BJ (cell line): ENCODE measurements at regions not wholly inside any gene's neighbourhood (a gene's known extent, or its start where the extent isn't known, plus 50 kb on each side); places are given as distances from the start of the nearest gene placed in this dataset.

Source experiments
- CTCF ChIA-PET: fragments of 350-600 bp; formaldehyde crosslinking; extraction: SDS; loops from one replicate; lab custom pipeline; 2021; ENCODE audit warnings: antibody characterized with exemption, inconsistent platforms; lab: Yijun Ruan, JAX
- POLR2A ChIA-PET: fragments of 300-600 bp; sonication (Branson Sonifier 250); formaldehyde crosslinking; extraction: SDS; loops from one replicate; lab custom pipeline; 2021; ENCODE audit warnings: antibody characterized with exemption; lab: Charles Lee
- DNase-seq: peaks from one replicate; pipeline ENCODE4 v3.0.0-alpha.2; 2011; ENCODE audit warnings: low read depth
- H3K27me3 ChIP-seq: 2 replicates; pipeline ENCODE4 v1.6.0; 2011; ENCODE audit warnings: low read length; ENCODE audit not compliant: control insufficient read depth, insufficient read depth
- H3K36me3 ChIP-seq: 2 replicates; pipeline ENCODE4 v1.5.1; 2011; ENCODE audit warnings: low read length; ENCODE audit not compliant: control insufficient read depth, insufficient read depth
- H3K4me3 ChIP-seq: 2 replicates; pipeline ENCODE4 v1.5.1; 2011; ENCODE audit warnings: low read depth, mild to moderate bottlenecking, control low read depth, low read length
- CTCF ChIP-seq: IDR thresholded peaks from 2 replicates; pipeline ENCODE4 v1.5.1; 2011; ENCODE audit warnings: low read depth, mild to moderate bottlenecking, control low read depth, inconsistent platforms, low read length, moderate library complexity; ENCODE audit not compliant: insufficient read depth

GRCh38 chr3:90055666-90056065, 948.2 kb downstream of the EPHA3 start:
- DNase-seq = no peak
- CTCF ChIA-PET = no interaction called here
- TF ChIP-seq CTCF = no peak
- no peaks in the 10 kb centered on the region for H3K36me3 ChIP-seq
- POLR2A ChIA-PET = no interaction called here
- H3K27me3 ChIP-seq = no peaks in the 10 kb centered on the region
- no peak overlapping the region for H3K4me3 ChIP-seq

GRCh38 chr3:90056281-90057032, 949.0 kb downstream of the EPHA3 start:
- no peaks in the 10 kb centered on the region for H3K27me3 ChIP-seq
- H3K36me3 ChIP-seq = no peaks in the 10 kb centered on the region
- DNase-seq = no peak
- no peak for TF ChIP-seq CTCF
- ChIA-PET POLR2A (no interaction called here), CTCF (no interaction called here)
- H3K4me3 ChIP-seq = no peak overlapping the region

- no peak for DNase-seq
- H3K27me3 ChIP-seq = no peaks in the 10 kb centered on the region
- no peak overlapping the region for H3K4me3 ChIP-seq
- POLR2A ChIA-PET = no interaction called here
- CTCF ChIA-PET = interaction anchor here (0.5 to 1.0 kb wide), 2 partner anchors 12 to 37 kb away, joined by 3 to 4 read pairs; no protein-coding TSS in a partner anchor
- H3K36me3 ChIP-seq = no peaks in the 10 kb centered on the region
- no peak for TF ChIP-seq CTCF
Observed at GRCh38 chr3:90062016-90062415, 954.6 kb downstream of the EPHA3 start.

- Histone ChIP-seq H3K4me3 (no peak overlapping the region), H3K27me3 (no peaks in the 10 kb centered on the region), H3K36me3 (no peaks in the 10 kb centered on the region)
- TF ChIP-seq CTCF = no peak
- DNase-seq = no peak
- ChIA-PET CTCF (interaction anchor here (1.0 kb wide), 1 partner anchor 11 kb away, joined by 3 read pairs; no protein-coding TSS in a partner anchor), POLR2A (no interaction called here)
Observed at GRCh38 chr3:90062631-90063200, 955.3 kb downstream of the EPHA3 start.

GRCh38 chr3:90068783-90069182, 961.4 kb downstream of the EPHA3 start:
- no peak for DNase-seq
- ChIA-PET POLR2A (no interaction called here), CTCF (no interaction called here)
- Histone ChIP-seq H3K36me3 (no peaks in the 10 kb centered on the region), H3K27me3 (no peaks in the 10 kb centered on the region), H3K4me3 (no peak overlapping the region)
- no peak for TF ChIP-seq CTCF
